ENCODE measurements at regions not wholly inside any gene's neighbourhood (a gene's known extent, or its start where the extent isn't known, plus 50 kb on each side); places are given as distances from the start of the nearest gene placed in this dataset.
A peak's percentile ranks its signal among the peaks of the same experiment; 100 is the strongest.

- no peak overlapping the region for H3K4me3 ChIP-seq (replicated peaks in 1 of 2; ENCODE audit: low read depth in 2 of 2, low read length in 2 of 2)
- TF ChIP-seq CTCF (IDR thresholded peaks at IDR 0.05; ENCODE audit: low read depth, low read length) = no peak
- peak; percentile 28 to 30 for DNase-seq (ENCODE audit: low read depth in 2 of 2)
These were observed 59.9 kb upstream of the PDGFRA start for GRCh38 chr4:54169176-54169575.

- DNase-seq (ENCODE audit: low read depth in 2 of 2) = peak in 1 of 2 donors; percentile 15
- no peak overlapping the region for H3K4me3 ChIP-seq (replicated peaks in 1 of 2; ENCODE audit: low read depth in 2 of 2, low read length in 2 of 2)
- TF ChIP-seq CTCF (IDR thresholded peaks at IDR 0.05; ENCODE audit: low read depth, low read length) = no peak
These were observed 56.9 kb upstream of the PDGFRA start for GRCh38 chr4:54172156-54172555.

- H3K4me3 ChIP-seq (replicated peaks in 1 of 2; ENCODE audit: low read depth in 2 of 2, low read length in 2 of 2) = no peak overlapping the region
- peak in 1 of 2 donors; percentile 37 for DNase-seq (ENCODE audit: low read depth in 2 of 2)
- TF ChIP-seq CTCF (IDR thresholded peaks at IDR 0.05; ENCODE audit: low read depth, low read length) = no peak
These were observed 55.7 kb upstream of the PDGFRA start for GRCh38 chr4:54173281-54173912.

GRCh38 chr4:54176202-54176601 is 52.9 kb upstream of the PDGFRA start:
- TF ChIP-seq CTCF (IDR thresholded peaks at IDR 0.05; ENCODE audit: low read depth, low read length) = no peak
- no peak for DNase-seq (ENCODE audit: low read depth in 2 of 2)
- H3K4me3 ChIP-seq (replicated peaks in 1 of 2; ENCODE audit: low read depth in 2 of 2, low read length in 2 of 2) = no peak overlapping the region
